Caco-2 (cell line): ENCODE measurements at regions not wholly inside any gene's neighbourhood (a gene's known extent, or its start where the extent isn't known, plus 50 kb on each side); places are given as distances from the start of the nearest gene placed in this dataset.

Experiments used
- BruUV-seq: library from RNA; stranded (reverse); fragments of 400-500 nt; replicated peaks from 2 replicates; lab custom pipeline; 2021; lab: Mats Ljungman, UMichigan
- CTCF ChIA-PET: fragments of 300-600 bp; sonication (Branson Sonifier 250); formaldehyde crosslinking; loops from one replicate; lab custom pipeline; 2022; ENCODE audit warnings: antibody characterized with exemption; lab: Charles Lee
- POLR2A ChIA-PET: fragments of 300-600 bp; sonication (Branson Sonifier 250); formaldehyde crosslinking; loops from one replicate; lab custom pipeline; 2022; ENCODE audit warnings: antibody characterized with exemption; lab: Charles Lee
- DNase-seq, 2 experiments: peaks; one replicate each; pipeline versions ENCODE4 v3.0.0 to v3.0.0-alpha.2; 2020 to 2022
- H3K27me3 ChIP-seq: replicated peaks from 2 replicates; pipeline ENCODE4 v1.6.0; 2011; ENCODE audit warnings: low read length; ENCODE audit not compliant: control insufficient read depth, insufficient read depth
- H3K36me3 ChIP-seq: 2 replicates; pipeline ENCODE4 v1.5.1; 2011; ENCODE audit warnings: low read length; ENCODE audit not compliant: control insufficient read depth, insufficient read depth
- H3K4me1 ChIP-seq: fragments of 250-450 bp; sonication (Bioruptor Pico); 2 replicates; pipeline ENCODE4 v1.5.1; 2020; ENCODE audit warnings: mild to moderate bottlenecking
- H3K4me3 ChIP-seq: 2 replicates; pipeline ENCODE4 v1.5.1; 2011; ENCODE audit warnings: low read depth, mild to moderate bottlenecking, control low read depth, low read length
- H3K9me3 ChIP-seq: fragments of 250-450 bp; sonication (Bioruptor Pico); 2 replicates; pipeline ENCODE4 v1.5.1; 2020; ENCODE audit warnings: mild to moderate bottlenecking, moderate library complexity
- H3K27ac Mint-ChIP-seq: one replicate; pipeline ENCODE4 v1.8.0; 2022; ENCODE audit warnings: mixed read lengths; ENCODE audit not compliant: unreplicated experiment
- H3K27me3 Mint-ChIP-seq: one replicate; pipeline ENCODE4 v1.8.0; 2022; ENCODE audit warnings: mixed read lengths; ENCODE audit not compliant: insufficient read depth, unreplicated experiment
- H3K36me3 Mint-ChIP-seq: one replicate; pipeline ENCODE4 v1.8.0; 2022; ENCODE audit warnings: mild to moderate bottlenecking, mixed read lengths; ENCODE audit not compliant: insufficient read depth, unreplicated experiment
- H3K4me1 Mint-ChIP-seq: one replicate; pipeline ENCODE4 v1.8.0; 2022; ENCODE audit warnings: low read depth, mixed read lengths; ENCODE audit not compliant: unreplicated experiment
- H3K4me3 Mint-ChIP-seq: one replicate; pipeline ENCODE4 v1.8.0; 2022; ENCODE audit warnings: mild to moderate bottlenecking, moderate library complexity, mixed read lengths; ENCODE audit not compliant: unreplicated experiment
- H3K9me3 Mint-ChIP-seq: one replicate; pipeline ENCODE4 v1.8.0; 2022; ENCODE audit warnings: mixed read lengths; ENCODE audit not compliant: unreplicated experiment
- intact Hi-C: fragments of 100-400 bp; cut with micrococcal nuclease; formaldehyde crosslinking; loops from one replicate; pipeline ENCODE4 v1.10.0; 2022; ENCODE audit not compliant: unreplicated experiment
- TF ChIP-seq, protein P1 (sequence below), 2 experiments: fragments of 200-600 bp in 1 of 2; IDR thresholded peaks; 1 replicate in 1 of 2; 2 replicates in 1 of 2; pipeline versions ENCODE4 v1.5.1 to v1.8.0; 2011 to 2022; ENCODE audit warnings: antibody characterized with exemption in 1 of 2, control low read depth in 1 of 2, inconsistent platforms in 1 of 2, low read depth in 1 of 2, low read length in 1 of 2, mild to moderate bottlenecking in 1 of 2, moderate library complexity in 1 of 2; ENCODE audit not compliant: insufficient read depth in 1 of 2, severe bottlenecking in 1 of 2, unreplicated experiment in 1 of 2

DNA sequence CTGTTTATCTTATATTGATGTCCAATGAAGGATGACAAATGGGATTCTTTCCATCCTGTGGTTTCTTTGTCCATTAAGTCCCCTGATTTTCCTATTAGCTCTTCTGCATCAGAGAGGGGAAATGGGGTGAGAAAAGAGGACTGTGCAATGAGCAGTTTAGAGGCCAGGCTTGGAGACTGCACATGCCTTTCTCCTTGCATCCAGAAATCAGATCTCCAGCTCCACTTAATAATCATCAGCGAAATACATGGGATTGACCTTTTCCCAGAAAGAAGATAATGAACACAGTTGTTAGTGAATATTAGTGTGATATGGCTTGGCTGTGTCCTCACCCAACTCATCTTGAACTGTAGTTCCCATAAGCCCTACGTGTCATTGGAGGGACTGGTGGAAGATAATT, 697.4 kb downstream of the CBLN2 start:
- H3K4me1 ChIP-seq, result no peaks in the 10 kb centered on the region
- H3K4me3 ChIP-seq, result no peak overlapping the region
- no peaks in the 10 kb centered on the region for H3K9me3 ChIP-seq
- POLR2A ChIA-PET, result no interaction called here
- CTCF ChIA-PET, result no interaction called here
- no peak overlapping the region for H3K27ac Mint-ChIP-seq
- no peaks in the 10 kb centered on the region for H3K27me3 Mint-ChIP-seq
- no peaks in the 10 kb centered on the region for H3K36me3 Mint-ChIP-seq
- no TSS peak for BruUV-seq
- no peaks in the 10 kb centered on the region for H3K36me3 ChIP-seq
- TF ChIP-seq, protein P1, sequence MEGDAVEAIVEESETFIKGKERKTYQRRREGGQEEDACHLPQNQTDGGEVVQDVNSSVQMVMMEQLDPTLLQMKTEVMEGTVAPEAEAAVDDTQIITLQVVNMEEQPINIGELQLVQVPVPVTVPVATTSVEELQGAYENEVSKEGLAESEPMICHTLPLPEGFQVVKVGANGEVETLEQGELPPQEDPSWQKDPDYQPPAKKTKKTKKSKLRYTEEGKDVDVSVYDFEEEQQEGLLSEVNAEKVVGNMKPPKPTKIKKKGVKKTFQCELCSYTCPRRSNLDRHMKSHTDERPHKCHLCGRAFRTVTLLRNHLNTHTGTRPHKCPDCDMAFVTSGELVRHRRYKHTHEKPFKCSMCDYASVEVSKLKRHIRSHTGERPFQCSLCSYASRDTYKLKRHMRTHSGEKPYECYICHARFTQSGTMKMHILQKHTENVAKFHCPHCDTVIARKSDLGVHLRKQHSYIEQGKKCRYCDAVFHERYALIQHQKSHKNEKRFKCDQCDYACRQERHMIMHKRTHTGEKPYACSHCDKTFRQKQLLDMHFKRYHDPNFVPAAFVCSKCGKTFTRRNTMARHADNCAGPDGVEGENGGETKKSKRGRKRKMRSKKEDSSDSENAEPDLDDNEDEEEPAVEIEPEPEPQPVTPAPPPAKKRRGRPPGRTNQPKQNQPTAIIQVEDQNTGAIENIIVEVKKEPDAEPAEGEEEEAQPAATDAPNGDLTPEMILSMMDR (IDR thresholded peaks at IDR 0.05; ENCODE audit: insufficient read depth in 1 of 2, low read depth in 1 of 2, low read length in 1 of 2, severe bottlenecking in 1 of 2, unreplicated experiment in 1 of 2), result no peak
- no peaks in the 10 kb centered on the region for H3K27me3 ChIP-seq
- DNase-seq, result no peak
- no peak overlapping the region for H3K4me3 Mint-ChIP-seq
- H3K4me1 Mint-ChIP-seq, result no peaks in the 10 kb centered on the region
- intact Hi-C loops, result no loop called here
- H3K9me3 Mint-ChIP-seq, result no peaks in the 10 kb centered on the region

GRCh38 chr18:71844814-71845213, 699.3 kb downstream of the CBLN2 start:
- Histone ChIP-seq H3K36me3 (no peaks in the 10 kb centered on the region), H3K9me3 (no peaks in the 10 kb centered on the region), H3K4me3 (no peak overlapping the region), H3K27me3 (no peaks in the 10 kb centered on the region), H3K4me1 (no peaks in the 10 kb centered on the region)
- ChIA-PET CTCF (no interaction called here), POLR2A (no interaction called here)
- H3K27ac Mint-ChIP-seq, result no peak overlapping the region
- no peak for DNase-seq
- no TSS peak for BruUV-seq
- H3K4me1 Mint-ChIP-seq, result no peaks in the 10 kb centered on the region
- H3K4me3 Mint-ChIP-seq, result no peak overlapping the region
- H3K9me3 Mint-ChIP-seq, result no peaks in the 10 kb centered on the region
- no peaks in the 10 kb centered on the region for H3K36me3 Mint-ChIP-seq
- no peaks in the 10 kb centered on the region for H3K27me3 Mint-ChIP-seq
- TF ChIP-seq, protein P1 (IDR thresholded peaks at IDR 0.05; ENCODE audit: insufficient read depth in 1 of 2, low read depth in 1 of 2, low read length in 1 of 2, severe bottlenecking in 1 of 2, unreplicated experiment in 1 of 2), result no peak
- intact Hi-C loops, result no loop called here

- DNase-seq, result no peak
- no peak overlapping the region for H3K4me3 ChIP-seq
- no peaks in the 10 kb centered on the region for H3K36me3 ChIP-seq
- intact Hi-C loops, result no loop called here
- Mint-ChIP-seq H3K36me3 (no peaks in the 10 kb centered on the region), H3K9me3 (no peaks in the 10 kb centered on the region), H3K4me1 (no peaks in the 10 kb centered on the region), H3K27me3 (no peaks in the 10 kb centered on the region), H3K4me3 (no peak overlapping the region), H3K27ac (no peak overlapping the region)
- ChIA-PET POLR2A (no interaction called here), CTCF (no interaction called here)
- no peaks in the 10 kb centered on the region for H3K4me1 ChIP-seq
- no TSS peak for BruUV-seq
- TF ChIP-seq, protein P1 (IDR thresholded peaks at IDR 0.05; ENCODE audit: insufficient read depth in 1 of 2, low read depth in 1 of 2, low read length in 1 of 2, severe bottlenecking in 1 of 2, unreplicated experiment in 1 of 2), result no peak
- H3K27me3 ChIP-seq, result no peaks in the 10 kb centered on the region
- no peaks in the 10 kb centered on the region for H3K9me3 ChIP-seq
Observed at GRCh38 chr18:71842666-71843065, 701.5 kb downstream of the CBLN2 start.
